ENCODE measurements at regions not wholly inside any gene's neighbourhood (a gene's known extent, or its start where the extent isn't known, plus 50 kb on each side); places are given as distances from the start of the nearest gene placed in this dataset.

- TF ChIP-seq EZH2 (IDR thresholded peaks at IDR 0.05; ENCODE audit: borderline replicate concordance, insufficient read depth, low read depth, low read length, poor library complexity, severe bottlenecking) (no peak), CTCF (IDR thresholded peaks at IDR 0.05) (no peak)
Measured at GRCh38 chr10:106242301-106242700, 922.2 kb downstream of the SORCS1 start.

Measured in B cell (primary cell).